ENCODE measurements at regions not wholly inside any gene's neighbourhood (a gene's known extent, or its start where the extent isn't known, plus 50 kb on each side); places are given as distances from the start of the nearest gene placed in this dataset.
A peak's percentile ranks its signal among the peaks of the same experiment; 100 is the strongest.

GRCh38 chr1:30809514-30810263, 52.1 kb upstream of the LAPTM5 start:
- Histone ChIP-seq H3K36me3 (no peaks in the 10 kb centered on the region), H3K9me3 (ENCODE audit: low read depth) (no peaks in the 10 kb centered on the region), H3K27me3 (peaks cover 5% of the 10 kb centered on the region), H3K27ac (peak overlapping the region; percentile 79), H3K4me1 (ENCODE audit: low read depth) (peaks cover 23% of the 10 kb centered on the region), H3K4me3 (no peak overlapping the region)
- peak; percentile 85 to 90 for DNase-seq (ENCODE audit: low read depth in 1 of 2, low spot score in 1 of 2)
- no peak for TF ChIP-seq CTCF (IDR thresholded peaks at IDR 0.05; ENCODE audit: low read depth, low read length)

- H3K9me3 ChIP-seq (ENCODE audit: low read depth) = no peaks in the 10 kb centered on the region
- DNase-seq (ENCODE audit: low read depth in 1 of 2, low spot score in 1 of 2) = no peak
- H3K27ac ChIP-seq = no peak overlapping the region
- no peak for TF ChIP-seq CTCF (IDR thresholded peaks at IDR 0.05; ENCODE audit: low read depth, low read length)
- peaks cover 23% of the 10 kb centered on the region for H3K4me1 ChIP-seq (ENCODE audit: low read depth)
- no peaks in the 10 kb centered on the region for H3K36me3 ChIP-seq
- no peaks in the 10 kb centered on the region for H3K27me3 ChIP-seq
- no peak overlapping the region for H3K4me3 ChIP-seq
These were observed 50.6 kb upstream of the LAPTM5 start for GRCh38 chr1:30808067-30808662.

GRCh38 chr1:30807318-30808066, 49.9 kb upstream of the LAPTM5 start:
- peaks cover 23% of the 10 kb centered on the region for H3K4me1 ChIP-seq (ENCODE audit: low read depth)
- H3K36me3 ChIP-seq = no peaks in the 10 kb centered on the region
- no peaks in the 10 kb centered on the region for H3K9me3 ChIP-seq (ENCODE audit: low read depth)
- DNase-seq (ENCODE audit: low read depth in 1 of 2, low spot score in 1 of 2) = peak in 1 of 2 donors; percentile 85
- H3K4me3 ChIP-seq = no peak overlapping the region
- no peak for TF ChIP-seq CTCF (IDR thresholded peaks at IDR 0.05; ENCODE audit: low read depth, low read length)
- no peaks in the 10 kb centered on the region for H3K27me3 ChIP-seq
- no peak overlapping the region for H3K27ac ChIP-seq

Data from cardiac muscle cell (in vitro differentiated cells and primary cell).